Islet of Langerhans (tissue), 1 donor: ENCODE measurements at regions not wholly inside any gene's neighbourhood (a gene's known extent, or its start where the extent isn't known, plus 50 kb on each side); places are given as distances from the start of the nearest gene placed in this dataset.

ENCODE experiments used
- FAIRE-seq: peaks from one replicate; lab custom pipeline; 2011; peaks lifted over from hg19 to GRCh38; lab: Jason Lieb, UNC

- no peak for FAIRE-seq
These were observed 124.9 kb upstream of the KCNJ16 start for GRCh38 chr17:69949973-69950695.

- no peak for FAIRE-seq
These were observed 124.2 kb upstream of the KCNJ16 start for GRCh38 chr17:69950701-69951418.

- peak; percentile 79 for FAIRE-seq
These were observed 120.6 kb upstream of the KCNJ16 start for GRCh38 chr17:69954241-69954925.

- no peak for FAIRE-seq
These were observed 117.0 kb upstream of the KCNJ16 start for GRCh38 chr17:69958063-69958462.

- no peak for FAIRE-seq
These were observed 115.7 kb upstream of the KCNJ16 start for GRCh38 chr17:69959283-69959682.

GRCh38 chr17:69960755-69961154, 114.3 kb upstream of the KCNJ16 start:
- no peak for FAIRE-seq

GRCh38 chr17:69961501-69962145, 113.4 kb upstream of the KCNJ16 start:
- FAIRE-seq: no peak

- FAIRE-seq: no peak
These were observed 112.5 kb upstream of the KCNJ16 start for GRCh38 chr17:69962436-69962995.

GRCh38 chr17:69967910-69968411, 107.1 kb upstream of the KCNJ16 start:
- no peak for FAIRE-seq

- no peak for FAIRE-seq
These were observed 105.1 kb upstream of the KCNJ16 start for GRCh38 chr17:69969897-69970296.

- FAIRE-seq: no peak
These were observed 102.8 kb upstream of the KCNJ16 start for GRCh38 chr17:69972251-69972650.

GRCh38 chr17:69975808-69976207, 99.2 kb upstream of the KCNJ16 start:
- FAIRE-seq: no peak

GRCh38 chr17:69978056-69978646, 96.9 kb upstream of the KCNJ16 start:
- FAIRE-seq: no peak

GRCh38 chr17:69981441-69981840, 93.6 kb upstream of the KCNJ16 start:
- FAIRE-seq: no peak

GRCh38 chr17:69995476-69995875, 79.5 kb upstream of the KCNJ16 start:
- no peak for FAIRE-seq

- FAIRE-seq: no peak
These were observed 77.7 kb upstream of the KCNJ16 start for GRCh38 chr17:69997332-69997731.

GRCh38 chr17:69999253-69999652, 75.8 kb upstream of the KCNJ16 start:
- no peak for FAIRE-seq

- no peak for FAIRE-seq
These were observed 68.9 kb upstream of the KCNJ16 start for GRCh38 chr17:70006159-70006558.

GRCh38 chr17:70011750-70012149, 63.3 kb upstream of the KCNJ16 start:
- no peak for FAIRE-seq

GRCh38 chr17:70013911-70014310, 61.1 kb upstream of the KCNJ16 start:
- FAIRE-seq: no peak

GRCh38 chr17:70017112-70017511, 57.9 kb upstream of the KCNJ16 start:
- no peak for FAIRE-seq

- FAIRE-seq: no peak
These were observed 57.1 kb upstream of the KCNJ16 start for GRCh38 chr17:70017941-70018340.
